GM10248 (cell line): ENCODE measurements at regions not wholly inside any gene's neighbourhood (a gene's known extent, or its start where the extent isn't known, plus 50 kb on each side); places are given as distances from the start of the nearest gene placed in this dataset.

ENCODE experiments used
- CTCF ChIA-PET: fragments of 300-600 bp; sonication (Branson Sonifier 250); formaldehyde crosslinking; extraction: SDS; loops from one replicate; lab custom pipeline; 2021; ENCODE audit warnings: antibody characterized with exemption; lab: Yijun Ruan, JAX
- POLR2A ChIA-PET: fragments of 350-650 bp; sonication (Branson Sonifier 250); formaldehyde crosslinking; extraction: SDS; loops from one replicate; lab custom pipeline; 2020; ENCODE audit warnings: antibody characterized with exemption; lab: Yijun Ruan, JAX
- DNase-seq: peaks from one replicate; pipeline ENCODE4 v3.0.0; 2012; ENCODE audit errors: extremely low spot score
- CTCF ChIP-seq: IDR thresholded peaks from 2 replicates; pipeline ENCODE4 v1.5.1; 2012; ENCODE audit warnings: mild to moderate bottlenecking, low read depth; ENCODE audit errors: extremely low read depth, missing control alignments, control extremely low read depth

DNA sequence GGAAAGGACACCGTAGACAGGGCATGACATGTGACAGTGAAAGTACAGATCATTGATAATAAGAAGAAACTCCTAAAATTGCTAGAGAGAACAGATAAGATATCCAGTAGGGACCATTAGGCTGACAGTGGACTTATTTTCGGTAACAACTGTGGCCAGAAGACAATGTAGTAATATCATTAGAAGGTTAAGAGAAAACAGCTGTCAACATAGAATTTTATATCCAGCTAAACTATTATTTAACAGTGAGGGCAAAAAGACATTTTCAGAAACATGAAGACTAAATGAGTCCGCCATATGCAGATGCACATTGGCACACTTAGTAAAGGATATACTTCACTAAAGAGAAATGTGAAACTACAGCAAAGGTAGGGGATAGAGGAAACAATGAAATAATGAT lies 95.4 kb upstream of the GUCA2B start:
- ChIA-PET POLR2A (no interaction called here), CTCF (interaction anchor here (2.6 kb wide), 1 partner anchor 11 kb away, joined by 6 read pairs; no protein-coding TSS in a partner anchor)
- TF ChIP-seq CTCF: no peak
- no peak for DNase-seq

DNA sequence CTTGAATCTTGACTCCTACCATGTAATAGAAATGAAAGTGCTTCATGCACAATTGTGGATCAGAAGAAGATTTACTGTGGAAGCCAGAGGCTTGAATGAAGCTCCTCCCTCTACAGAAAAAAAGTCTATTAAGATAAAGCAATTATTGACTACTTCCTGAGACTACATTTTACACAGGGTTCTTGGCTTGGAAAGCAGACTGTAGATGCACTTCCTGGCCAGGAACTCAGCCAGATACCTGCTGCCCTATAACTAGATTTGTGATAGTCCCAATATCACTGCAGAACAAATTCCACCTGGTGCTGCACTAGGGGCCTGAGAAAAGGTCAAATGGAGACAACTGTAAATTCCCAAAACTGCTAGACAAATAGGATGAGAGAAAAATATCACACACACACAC lies 96.8 kb upstream of the GUCA2B start:
- CTCF ChIA-PET: interaction anchor here (1.1 to 1.5 kb wide), 2 partner anchors 10 to 12 kb away, joined by 3 to 6 read pairs; no protein-coding TSS in a partner anchor
- POLR2A ChIA-PET: no interaction called here
- TF ChIP-seq CTCF: no peak
- DNase-seq: no peak

GRCh38 chr1:42055061-42055460 lies 98.1 kb upstream of the GUCA2B start:
- ChIA-PET CTCF (interaction anchor here (1.5 kb wide), 1 partner anchor 10 kb away, joined by 3 read pairs; no protein-coding TSS in a partner anchor), POLR2A (no interaction called here)
- no peak for TF ChIP-seq CTCF
- DNase-seq: no peak

GRCh38 chr1:42052072-42052699 lies 101.0 kb upstream of the GUCA2B start:
- ChIA-PET CTCF (no interaction called here), POLR2A (no interaction called here)
- no peak for DNase-seq
- no peak for TF ChIP-seq CTCF

DNA sequence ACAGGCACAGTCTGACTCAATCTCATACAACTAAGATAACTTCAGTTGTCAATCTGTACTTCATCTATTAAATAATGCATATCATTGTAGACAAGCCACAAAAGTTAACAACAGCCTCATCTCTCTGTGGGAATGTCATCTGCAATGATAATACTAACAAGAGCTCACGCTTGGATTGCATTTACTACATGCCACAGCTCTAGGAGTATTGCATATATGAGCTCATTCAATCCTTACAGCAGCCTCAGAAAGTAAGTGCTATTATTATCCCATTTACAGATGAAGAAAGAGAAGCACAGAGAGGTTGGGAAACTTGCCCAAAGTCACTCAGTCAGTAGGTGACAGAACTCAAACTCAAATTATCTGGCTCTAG lies 105.7 kb upstream of the GUCA2B start:
- POLR2A ChIA-PET: no interaction called here
- TF ChIP-seq CTCF: no peak
- no peak for DNase-seq
- CTCF ChIA-PET: interaction anchor here (1.1 to 2.9 kb wide), 4 partner anchors 9 to 126 kb away, joined by 3 to 9 read pairs (median 6); no protein-coding TSS in a partner anchor

DNA sequence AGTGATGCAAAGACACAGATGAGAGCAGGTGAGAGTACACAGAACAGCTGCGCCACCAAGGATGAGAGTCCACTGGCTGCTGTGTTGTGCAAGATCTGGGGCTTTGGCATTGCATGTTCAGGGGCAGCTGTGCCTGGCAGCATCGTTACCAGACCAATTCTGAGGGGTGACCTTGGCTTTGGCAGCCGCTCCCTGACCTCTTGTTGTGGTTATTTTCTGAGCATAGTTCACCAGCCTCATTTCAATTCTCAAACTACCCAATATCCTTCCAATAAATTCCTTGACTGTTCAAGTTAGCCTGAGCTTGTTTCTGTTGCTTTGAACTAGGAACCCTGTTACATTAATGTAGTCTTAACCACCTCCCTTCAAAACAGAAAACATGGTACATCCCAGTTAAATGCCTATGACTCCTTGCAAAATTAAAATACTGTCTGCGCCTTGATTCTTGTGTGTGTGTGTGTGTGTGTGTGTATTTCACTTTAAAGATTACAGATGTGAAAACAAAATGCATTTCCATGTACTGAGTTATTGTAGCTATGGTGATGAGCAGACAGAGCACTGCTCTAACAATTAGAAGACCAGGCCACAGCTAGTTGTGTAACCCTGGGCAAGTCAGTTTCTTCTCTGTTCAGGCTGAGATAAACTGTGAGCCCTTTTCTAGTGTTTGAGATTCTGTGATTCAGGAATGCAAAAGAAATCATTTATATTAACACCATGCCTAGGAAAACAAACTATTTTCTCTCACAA lies 106.3 kb upstream of the GUCA2B start:
- no peak for TF ChIP-seq CTCF
- ChIA-PET POLR2A (no interaction called here), CTCF (interaction anchor here (1.1 to 2.9 kb wide), 5 partner anchors 9 to 126 kb away, joined by 3 to 9 read pairs (median 6); no protein-coding TSS in a partner anchor)
- no peak for DNase-seq
